A673 (cell line): ENCODE measurements at regions not wholly inside any gene's neighbourhood (a gene's known extent, or its start where the extent isn't known, plus 50 kb on each side); places are given as distances from the start of the nearest gene placed in this dataset.

ENCODE experiments used
- BruUV-seq: library from RNA; stranded (reverse); fragments of 400-500 nt; replicated peaks from 2 replicates; lab custom pipeline; 2021; lab: Mats Ljungman, UMichigan
- CTCF ChIA-PET: fragments of 300-600 bp; sonication (Branson Sonifier 250); formaldehyde crosslinking; loops from one replicate; lab custom pipeline; 2022; ENCODE audit warnings: antibody characterized with exemption; lab: Charles Lee
- POLR2A ChIA-PET: fragments of 300-600 bp; sonication (Branson Sonifier 250); formaldehyde crosslinking; loops from one replicate; lab custom pipeline; 2022; ENCODE audit warnings: antibody characterized with exemption; ENCODE audit not compliant: low non-redundant PET; lab: Charles Lee
- DNase-seq: peaks from one replicate; pipeline ENCODE4 v3.0.0-alpha.2; 2015; ENCODE audit warnings: low spot score
- H3K27ac ChIP-seq: fragments of 200-600 bp; sonication (generic); 2 replicates; pipeline ENCODE4 v1.5.1; 2016; ENCODE audit warnings: mixed run types, low read depth, mild to moderate bottlenecking, mixed read lengths, antibody characterized with exemption, low read length; ENCODE audit not compliant: poor library complexity, severe bottlenecking
- H3K27me3 ChIP-seq: fragments of 200-600 bp; sonication (generic); replicated peaks from 2 replicates; pipeline ENCODE4 v1.6.1; 2017; ENCODE audit warnings: mixed run types, low read depth, mild to moderate bottlenecking, mixed read lengths, antibody characterized with exemption, low read length; ENCODE audit not compliant: insufficient read depth, poor library complexity
- H3K36me3 ChIP-seq: fragments of 200-600 bp; sonication (generic); 2 replicates; pipeline ENCODE4 v1.6.1; 2016; ENCODE audit warnings: mixed run types, mild to moderate bottlenecking, mixed read lengths, antibody characterized with exemption, low read length; ENCODE audit not compliant: insufficient read depth, poor library complexity, severe bottlenecking
- H3K4me1 ChIP-seq: fragments of 200-600 bp; sonication (generic); 2 replicates; pipeline ENCODE4 v1.6.1; 2017; ENCODE audit warnings: mixed run types, mild to moderate bottlenecking, mixed read lengths, antibody characterized with exemption, low read length; ENCODE audit not compliant: insufficient read depth, poor library complexity, severe bottlenecking
- H3K4me3 ChIP-seq: fragments of 200-600 bp; sonication (generic); 2 replicates; pipeline ENCODE4 v1.5.1; 2016; ENCODE audit warnings: low read depth, mixed run types, mild to moderate bottlenecking, mixed read lengths, low read length; ENCODE audit not compliant: poor library complexity, severe bottlenecking
- H3K9me3 ChIP-seq: fragments of 200-600 bp; sonication (generic); 2 replicates; pipeline ENCODE4 v1.6.1; 2016; ENCODE audit warnings: mixed run types, low read depth, mild to moderate bottlenecking, mixed read lengths, antibody characterized with exemption, low read length; ENCODE audit not compliant: poor library complexity, severe bottlenecking
- CTCF ChIP-seq: fragments of 300-800, 200-600 bp; sonication (generic); conservative IDR thresholded peaks from 2 replicates; pipeline ENCODE4 v1.5.1; 2017; ENCODE audit warnings: low read depth, mild to moderate bottlenecking, antibody characterized with exemption, low read length, moderate library complexity, mixed read lengths
- EZH2 ChIP-seq: fragments of 200-600 bp; sonication (generic); IDR thresholded peaks from 2 replicates; pipeline ENCODE4 v1.6.1; 2017; ENCODE audit warnings: borderline replicate concordance, low read depth, mild to moderate bottlenecking, mixed read lengths, antibody characterized with exemption, low read length; ENCODE audit not compliant: poor library complexity, severe bottlenecking
- intact Hi-C: fragments of 100-400 bp; cut with micrococcal nuclease; formaldehyde crosslinking; loops from one replicate; pipeline ENCODE4 v1.10.0; 2022; ENCODE audit not compliant: unreplicated experiment

- Histone ChIP-seq H3K36me3 (no peaks in the 10 kb centered on the region), H3K27ac (no peak overlapping the region), H3K27me3 (peaks cover 7% of the 10 kb centered on the region), H3K4me3 (no peak overlapping the region), H3K4me1 (no peaks in the 10 kb centered on the region), H3K9me3 (no peaks in the 10 kb centered on the region)
- intact Hi-C loops: no loop called here
- DNase-seq: no peak
- ChIA-PET POLR2A (no interaction called here), CTCF (no interaction called here)
- no TSS peak for BruUV-seq
- TF ChIP-seq EZH2 (no peak), CTCF (no peak)
Observed at GRCh38 chr5:159821461-159821940, 94.8 kb upstream of the ADRA1B start.

- DNase-seq: no peak
- POLR2A ChIA-PET: no interaction called here
- intact Hi-C loops: no loop called here
- no TSS peak for BruUV-seq
- Histone ChIP-seq H3K36me3 (no peaks in the 10 kb centered on the region), H3K4me3 (no peak overlapping the region), H3K4me1 (no peaks in the 10 kb centered on the region), H3K9me3 (no peaks in the 10 kb centered on the region), H3K27ac (no peak overlapping the region), H3K27me3 (peaks cover 7% of the 10 kb centered on the region)
- TF ChIP-seq CTCF (no peak), EZH2 (no peak)
- CTCF ChIA-PET: no interaction called here
Observed at GRCh38 chr5:159824188-159825161, 91.8 kb upstream of the ADRA1B start.

- ChIA-PET POLR2A (no interaction called here), CTCF (no interaction called here)
- no peak overlapping the region for H3K27ac ChIP-seq
- BruUV-seq: no TSS peak
- H3K27me3 ChIP-seq: peaks cover 7% of the 10 kb centered on the region
- intact Hi-C loops: no loop called here
- no peak for DNase-seq
- no peaks in the 10 kb centered on the region for H3K36me3 ChIP-seq
- no peaks in the 10 kb centered on the region for H3K9me3 ChIP-seq
- H3K4me3 ChIP-seq: no peak overlapping the region
- TF ChIP-seq EZH2 (no peak), CTCF (no peak)
- no peaks in the 10 kb centered on the region for H3K4me1 ChIP-seq
Observed at GRCh38 chr5:159825551-159826051, 90.7 kb upstream of the ADRA1B start.
